Vagina (tissue), 2 donors: ENCODE measurements at regions not wholly inside any gene's neighbourhood (a gene's known extent, or its start where the extent isn't known, plus 50 kb on each side); places are given as distances from the start of the nearest gene placed in this dataset.

ENCODE experiments used
- POLR2A ChIP-seq, 2 donors: fragments of 450-650 bp; IDR thresholded peaks; one replicate each; pipeline ENCODE4 v1.6.1; 2017; ENCODE audit warnings: antibody characterized with exemption in 2 of 2, mild to moderate bottlenecking in 2 of 2, moderate library complexity in 2 of 2
- TF ChIP-seq, protein P1 (sequence below), 3 experiments: fragments of 450-650 bp in 2 of 3; fragments of 200-600 bp in 1 of 3; sonication (generic) in 1 of 3; IDR thresholded peaks; one replicate each; pipeline ENCODE4 v1.5.1; 2017 to 2019; ENCODE audit warnings: antibody characterized with exemption in 3 of 3, mild to moderate bottlenecking in 2 of 3, moderate library complexity in 2 of 3

GRCh38 chr5:5584751-5585150 lies 162.3 kb downstream of the ICE1 start:
- TF ChIP-seq, protein P1, sequence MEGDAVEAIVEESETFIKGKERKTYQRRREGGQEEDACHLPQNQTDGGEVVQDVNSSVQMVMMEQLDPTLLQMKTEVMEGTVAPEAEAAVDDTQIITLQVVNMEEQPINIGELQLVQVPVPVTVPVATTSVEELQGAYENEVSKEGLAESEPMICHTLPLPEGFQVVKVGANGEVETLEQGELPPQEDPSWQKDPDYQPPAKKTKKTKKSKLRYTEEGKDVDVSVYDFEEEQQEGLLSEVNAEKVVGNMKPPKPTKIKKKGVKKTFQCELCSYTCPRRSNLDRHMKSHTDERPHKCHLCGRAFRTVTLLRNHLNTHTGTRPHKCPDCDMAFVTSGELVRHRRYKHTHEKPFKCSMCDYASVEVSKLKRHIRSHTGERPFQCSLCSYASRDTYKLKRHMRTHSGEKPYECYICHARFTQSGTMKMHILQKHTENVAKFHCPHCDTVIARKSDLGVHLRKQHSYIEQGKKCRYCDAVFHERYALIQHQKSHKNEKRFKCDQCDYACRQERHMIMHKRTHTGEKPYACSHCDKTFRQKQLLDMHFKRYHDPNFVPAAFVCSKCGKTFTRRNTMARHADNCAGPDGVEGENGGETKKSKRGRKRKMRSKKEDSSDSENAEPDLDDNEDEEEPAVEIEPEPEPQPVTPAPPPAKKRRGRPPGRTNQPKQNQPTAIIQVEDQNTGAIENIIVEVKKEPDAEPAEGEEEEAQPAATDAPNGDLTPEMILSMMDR (IDR thresholded peaks at IDR 0.05) = no peak
- TF ChIP-seq POLR2A (IDR thresholded peaks at IDR 0.05) = no peak
